Loucy (cell line): ENCODE measurements at regions not wholly inside any gene's neighbourhood (a gene's known extent, or its start where the extent isn't known, plus 50 kb on each side); places are given as distances from the start of the nearest gene placed in this dataset.

ENCODE experiments used
- EZH2phosphoT487 ChIP-seq: fragments of 200-600 bp; IDR thresholded peaks from 2 replicates; pipeline ENCODE4 v1.6.1; 2018; ENCODE audit warnings: antibody characterized with exemption, mild to moderate bottlenecking, moderate library complexity, borderline replicate concordance
- TF ChIP-seq, protein P1 (sequence below): fragments of 200-600 bp; sonication (generic); conservative IDR thresholded peaks from 2 replicates; pipeline ENCODE4 v1.5.1; 2014; ENCODE audit warnings: mild to moderate bottlenecking, antibody characterized with exemption, low read length

- TF ChIP-seq, protein P1, sequence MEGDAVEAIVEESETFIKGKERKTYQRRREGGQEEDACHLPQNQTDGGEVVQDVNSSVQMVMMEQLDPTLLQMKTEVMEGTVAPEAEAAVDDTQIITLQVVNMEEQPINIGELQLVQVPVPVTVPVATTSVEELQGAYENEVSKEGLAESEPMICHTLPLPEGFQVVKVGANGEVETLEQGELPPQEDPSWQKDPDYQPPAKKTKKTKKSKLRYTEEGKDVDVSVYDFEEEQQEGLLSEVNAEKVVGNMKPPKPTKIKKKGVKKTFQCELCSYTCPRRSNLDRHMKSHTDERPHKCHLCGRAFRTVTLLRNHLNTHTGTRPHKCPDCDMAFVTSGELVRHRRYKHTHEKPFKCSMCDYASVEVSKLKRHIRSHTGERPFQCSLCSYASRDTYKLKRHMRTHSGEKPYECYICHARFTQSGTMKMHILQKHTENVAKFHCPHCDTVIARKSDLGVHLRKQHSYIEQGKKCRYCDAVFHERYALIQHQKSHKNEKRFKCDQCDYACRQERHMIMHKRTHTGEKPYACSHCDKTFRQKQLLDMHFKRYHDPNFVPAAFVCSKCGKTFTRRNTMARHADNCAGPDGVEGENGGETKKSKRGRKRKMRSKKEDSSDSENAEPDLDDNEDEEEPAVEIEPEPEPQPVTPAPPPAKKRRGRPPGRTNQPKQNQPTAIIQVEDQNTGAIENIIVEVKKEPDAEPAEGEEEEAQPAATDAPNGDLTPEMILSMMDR: no peak
- TF ChIP-seq EZH2phosphoT487: no peak
These were observed 427.1 kb upstream of the SEL1L start for GRCh38 chr14:81960781-81961180.
